ENCODE measurements at regions not wholly inside any gene's neighbourhood (a gene's known extent, or its start where the extent isn't known, plus 50 kb on each side); places are given as distances from the start of the nearest gene placed in this dataset.

- TF ChIP-seq CTCF (IDR thresholded peaks at IDR 0.05): no peak
- TF ChIP-seq EP300 (IDR thresholded peaks at IDR 0.05; ENCODE audit: borderline replicate concordance in 1 of 2, low read depth in 1 of 2, low read length in 1 of 2): no peak
- no peak for TF ChIP-seq REST (IDR thresholded peaks at IDR 0.05; ENCODE audit: low read depth, low read length)
- no peak for TF ChIP-seq USF1 (IDR thresholded peaks at IDR 0.05; ENCODE audit: borderline replicate concordance, low read depth)
- no peak for TF ChIP-seq CHD2 (IDR thresholded peaks at IDR 0.05; ENCODE audit: low read length, partially characterized antibody)
- no peak for TF ChIP-seq EZH2phosphoT487 (IDR thresholded peaks at IDR 0.05; ENCODE audit: borderline replicate concordance, low read depth)
- TF ChIP-seq MXI1 (IDR thresholded peaks at IDR 0.05; ENCODE audit: low read depth, low read length): no peak
- no peak for TF ChIP-seq RFX5 (IDR thresholded peaks at IDR 0.05; ENCODE audit: low read length)
- TF ChIP-seq RAD21 (IDR thresholded peaks at IDR 0.05; ENCODE audit: low read length): no peak
- no peak for TF ChIP-seq GABPA (IDR thresholded peaks at IDR 0.05; ENCODE audit: low read depth)
- TF ChIP-seq YY1 (IDR thresholded peaks at IDR 0.05; ENCODE audit: low read depth): no peak
- no peak for TF ChIP-seq JUND (IDR thresholded peaks at IDR 0.05)
- no peak for TF ChIP-seq IRF3 (IDR thresholded peaks at IDR 0.05; ENCODE audit: low read depth, low read length)
- TF ChIP-seq RXRA (IDR thresholded peaks at IDR 0.05; ENCODE audit: borderline replicate concordance, low read depth): no peak
Observed at GRCh38 chr12:114817571-114818425, 133.8 kb upstream of the TBX3 start.

Measured in SK-N-SH (cell line).